NCI-H82 treated with DMSO at 0.1 percent for 48 hours (cell line): ENCODE measurements at regions not wholly inside any gene's neighbourhood (a gene's known extent, or its start where the extent isn't known, plus 50 kb on each side); places are given as distances from the start of the nearest gene placed in this dataset.

Source experiments
- DNase-seq: peaks from one replicate; lab custom pipeline; 2025; ENCODE audit not compliant: unreplicated experiment; lab: John Stamatoyannopoulos, UW

DNA sequence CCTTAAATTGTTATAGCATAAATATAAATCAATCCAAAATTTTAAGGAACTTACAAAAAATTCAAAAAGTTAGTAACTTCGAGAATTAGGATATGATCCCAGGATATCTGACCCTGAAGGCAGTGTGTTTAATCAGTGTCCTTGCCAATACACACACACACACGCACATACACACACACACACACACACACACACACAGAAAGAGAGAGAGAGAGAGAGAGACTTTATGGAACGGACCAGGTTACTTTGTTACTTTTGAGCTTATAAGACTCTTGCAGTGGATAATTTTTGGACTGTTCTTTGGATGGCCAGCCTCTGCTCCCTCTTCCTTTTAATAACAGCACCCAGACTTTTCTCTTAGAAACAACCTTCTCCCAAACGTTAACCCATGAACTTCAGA is 322.9 kb downstream of the NFIB start:
- DNase-seq, result no peak

DNA sequence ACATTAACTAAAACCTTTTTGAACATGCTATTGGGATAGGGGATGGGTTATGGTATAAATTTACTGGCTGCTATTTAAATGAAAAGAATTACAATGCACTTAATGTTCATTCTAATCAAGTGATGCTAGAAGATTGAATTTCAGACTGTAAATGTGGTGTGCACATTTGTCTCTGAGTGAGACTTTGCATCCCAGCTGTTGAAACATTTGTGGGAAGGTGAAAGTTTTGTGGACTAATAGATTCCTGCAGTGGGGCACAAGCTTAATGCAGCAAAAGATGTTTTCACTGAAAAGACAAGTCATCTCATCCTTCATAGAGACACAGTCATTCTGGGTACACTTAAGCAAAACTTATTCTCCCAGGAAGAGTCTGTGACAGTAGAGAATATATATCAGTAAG is 323.6 kb downstream of the NFIB start:
- no peak for DNase-seq

DNA sequence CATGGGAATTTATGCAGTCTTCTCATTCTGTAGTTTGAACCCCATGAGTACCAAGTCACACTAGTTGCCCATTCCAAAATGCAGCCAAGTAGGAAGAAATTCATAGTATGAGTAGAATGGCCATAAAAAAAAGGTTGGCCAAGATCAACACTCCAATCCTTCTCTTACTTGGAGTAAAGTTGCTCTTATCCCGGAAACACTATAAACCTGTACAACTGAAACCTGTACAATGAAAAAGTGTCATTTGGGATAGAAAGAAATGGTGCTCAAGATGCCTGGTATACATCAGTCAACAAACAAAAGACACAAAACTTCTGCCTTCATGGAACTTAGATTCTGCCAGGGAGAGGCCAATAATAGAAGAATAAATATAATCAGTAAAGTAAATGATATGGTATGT is 325.0 kb downstream of the NFIB start:
- no peak for DNase-seq

DNA sequence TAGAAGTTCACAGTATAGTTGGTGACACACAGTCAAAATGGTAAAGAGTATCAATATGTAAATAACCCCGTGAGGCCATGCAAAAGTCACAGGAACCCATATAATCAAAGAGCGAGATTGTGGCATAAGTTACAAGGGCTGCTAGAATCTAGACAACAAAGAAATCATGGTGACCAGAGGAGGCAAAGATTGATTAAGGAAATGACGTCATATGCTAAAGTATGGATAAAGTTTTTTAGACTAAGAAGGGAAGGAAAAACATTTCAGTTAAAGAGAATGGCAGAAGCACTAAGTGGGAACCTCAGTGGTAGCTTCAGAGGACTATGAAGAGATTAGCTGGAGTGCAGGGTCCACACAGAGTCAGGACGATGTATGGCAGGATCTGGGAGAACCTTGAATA is 330.3 kb downstream of the NFIB start:
- DNase-seq, result no peak

DNA sequence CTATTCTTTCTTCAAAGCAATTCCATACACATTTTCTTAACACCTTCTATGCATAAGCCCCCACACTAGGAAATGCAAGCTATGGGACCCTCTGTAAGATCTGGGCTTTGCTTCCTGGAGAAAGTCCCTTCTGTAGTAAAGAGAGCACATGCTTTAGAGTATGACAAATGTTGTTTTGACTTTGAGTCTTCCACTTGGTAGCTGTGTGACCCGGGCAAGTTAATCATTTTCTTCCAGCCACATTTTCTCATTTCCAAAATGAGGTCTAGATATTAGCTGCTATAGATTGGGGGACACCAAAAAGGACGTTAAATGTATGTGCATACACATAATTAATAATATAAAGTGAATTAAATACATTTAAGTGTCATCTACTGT is 334.0 kb downstream of the NFIB start:
- no peak for DNase-seq

DNA sequence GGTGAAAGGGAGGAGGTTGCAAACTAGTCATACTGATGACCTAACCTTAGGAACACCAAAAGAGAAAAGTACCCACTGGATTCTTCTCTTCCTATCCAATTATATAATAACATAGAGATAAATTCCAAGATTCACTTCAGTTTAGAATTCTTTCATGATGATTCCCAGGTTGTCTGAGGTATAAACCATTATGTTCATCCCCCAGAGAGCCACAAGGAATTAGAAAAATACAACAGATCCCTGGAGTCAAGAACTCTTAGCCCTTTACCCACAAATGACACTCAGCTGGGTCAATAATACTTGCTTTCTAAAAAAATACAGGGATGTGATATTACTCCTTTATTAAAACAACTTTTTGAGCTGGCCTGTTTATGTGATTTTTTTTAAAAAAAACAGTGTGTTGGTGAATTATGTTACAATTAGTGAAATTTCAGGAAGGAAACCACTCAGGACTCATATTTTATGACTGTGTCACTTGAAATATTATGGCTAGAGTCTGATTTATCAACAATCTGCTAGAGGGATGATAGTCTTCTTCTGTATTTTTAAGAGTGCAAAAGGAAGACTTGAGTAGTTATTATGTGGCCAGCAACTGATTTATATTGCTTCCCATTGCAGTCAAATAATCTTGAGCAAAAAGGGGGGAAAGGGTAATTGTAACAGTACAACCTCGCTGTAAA is 338.2 kb downstream of the NFIB start:
- no peak for DNase-seq

DNA sequence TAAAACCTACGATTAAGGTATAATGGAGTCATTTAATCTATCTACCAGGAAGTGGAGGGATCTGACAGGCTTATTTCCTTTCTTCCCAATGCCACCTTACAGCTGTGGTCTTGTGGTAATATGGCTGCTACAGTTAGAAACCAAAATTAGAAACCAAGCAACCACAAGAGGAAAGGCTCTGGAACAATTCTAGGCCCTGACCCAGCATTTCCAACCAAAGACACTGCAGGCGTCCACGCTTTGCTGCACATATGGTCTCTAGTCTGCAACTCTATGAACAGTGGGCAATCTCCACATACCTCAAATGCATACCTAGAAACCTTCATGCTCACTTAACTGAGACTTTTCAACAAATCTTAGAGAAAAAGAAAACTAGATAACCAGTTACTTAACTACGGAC is 339.1 kb downstream of the NFIB start:
- DNase-seq, result no peak

DNA sequence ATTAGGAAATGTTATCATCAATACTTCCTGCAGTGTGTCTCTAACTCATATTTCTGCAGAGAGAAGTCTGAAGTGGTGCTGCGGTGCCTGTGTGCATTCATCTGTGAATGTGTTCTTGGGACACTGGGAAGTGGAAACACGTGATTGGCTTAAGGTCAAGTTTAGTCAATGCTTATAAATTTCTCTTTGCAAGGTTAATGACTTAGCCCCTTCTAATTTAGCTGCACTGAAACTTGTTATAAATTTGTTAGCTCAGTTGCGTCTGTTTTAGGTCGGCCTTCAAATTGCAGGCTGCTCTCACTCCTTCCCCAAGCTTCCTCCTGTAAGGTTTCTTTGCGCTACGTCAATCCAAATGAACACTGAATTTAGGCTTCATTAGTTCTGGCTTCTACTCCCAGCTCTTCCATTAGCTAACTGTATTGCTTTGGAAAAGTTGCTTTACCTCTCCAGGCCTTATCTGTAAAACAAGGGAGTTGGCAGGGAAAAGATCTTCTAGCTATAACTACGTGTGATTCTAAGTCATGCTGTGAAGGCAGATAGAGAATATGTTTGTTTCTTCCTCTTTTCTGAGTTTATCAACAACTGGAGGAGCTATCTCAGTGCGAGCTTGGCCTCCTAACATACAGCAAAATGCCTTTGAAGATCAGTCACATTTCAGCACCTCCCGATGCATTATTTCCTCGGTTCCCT is 341.8 kb downstream of the NFIB start:
- DNase-seq, result no peak

DNA sequence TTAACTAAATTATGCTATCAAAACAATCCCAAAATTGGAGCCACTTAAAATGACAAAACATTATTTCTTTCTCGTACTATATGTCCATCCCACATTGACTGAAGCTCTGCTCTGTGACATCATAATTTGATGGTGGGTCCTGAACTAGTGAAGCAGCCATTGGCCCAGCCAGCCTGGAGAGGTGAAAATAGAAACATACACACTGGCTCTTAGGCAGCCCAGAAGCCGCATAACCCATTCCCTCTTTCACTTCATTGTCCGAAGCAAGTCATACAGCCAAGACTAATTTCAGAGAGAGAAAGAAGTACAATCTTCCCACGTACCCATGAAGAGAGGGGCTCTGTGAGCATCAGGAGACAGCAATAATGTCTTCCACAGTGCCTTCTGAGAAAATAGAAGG is 342.5 kb downstream of the NFIB start:
- no peak for DNase-seq

DNA sequence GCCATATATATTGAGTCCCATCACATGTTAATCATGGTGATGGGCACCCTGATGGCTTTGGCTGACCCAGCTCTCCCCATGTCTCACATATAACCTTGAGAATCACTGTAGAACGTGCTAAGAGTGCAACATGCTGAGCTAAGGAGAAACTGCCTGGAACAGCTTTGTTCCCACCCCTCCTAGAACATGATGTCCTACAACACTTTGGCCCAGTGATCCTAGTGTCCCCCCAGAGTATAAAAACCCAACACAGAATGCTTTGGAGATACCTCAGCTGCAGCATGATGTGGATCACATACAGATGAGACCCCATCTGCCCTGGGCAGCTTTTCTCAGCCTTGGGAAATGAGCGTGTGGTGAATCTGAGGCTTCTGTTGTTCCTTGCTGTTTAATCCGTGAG is 343.5 kb downstream of the NFIB start:
- DNase-seq, result no peak

DNA sequence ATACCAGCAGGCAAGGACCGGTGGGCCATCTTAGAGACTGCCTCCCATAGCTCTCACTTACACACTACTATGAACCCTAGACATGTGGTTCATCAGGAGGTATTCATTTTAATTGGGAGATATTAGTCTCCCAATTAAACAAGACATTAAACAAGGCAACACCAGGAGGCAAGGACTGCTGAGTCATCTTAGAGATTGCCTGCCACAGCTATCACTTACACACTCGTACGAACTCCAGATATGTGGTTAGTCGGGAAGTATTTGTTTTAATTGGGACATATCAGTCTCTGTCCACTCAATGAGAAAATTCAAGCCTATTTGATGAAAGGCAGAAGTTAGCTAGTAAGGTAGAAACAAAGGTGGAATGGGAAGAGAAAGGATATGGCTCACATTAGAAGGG is 343.9 kb downstream of the NFIB start:
- DNase-seq, result no peak

DNA sequence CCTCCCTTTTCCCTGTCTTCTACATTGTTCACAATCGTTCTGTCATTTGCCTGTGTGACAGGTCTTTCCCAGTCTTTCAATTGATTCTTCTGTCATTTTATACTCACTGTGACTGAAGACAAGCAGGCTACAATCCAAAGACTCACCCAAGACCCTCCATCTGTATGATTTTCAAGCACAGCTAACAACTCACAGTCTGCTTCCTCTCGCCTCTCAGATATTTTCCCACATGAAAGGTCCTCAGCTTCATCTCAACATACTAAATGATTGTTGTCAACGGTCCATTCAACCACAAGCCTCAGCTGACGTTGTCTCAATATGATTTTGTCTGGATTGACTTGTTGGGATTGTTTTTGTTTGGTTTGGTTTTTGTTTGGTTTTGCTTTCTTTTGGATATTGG is 346.5 kb downstream of the NFIB start:
- no peak for DNase-seq

DNA sequence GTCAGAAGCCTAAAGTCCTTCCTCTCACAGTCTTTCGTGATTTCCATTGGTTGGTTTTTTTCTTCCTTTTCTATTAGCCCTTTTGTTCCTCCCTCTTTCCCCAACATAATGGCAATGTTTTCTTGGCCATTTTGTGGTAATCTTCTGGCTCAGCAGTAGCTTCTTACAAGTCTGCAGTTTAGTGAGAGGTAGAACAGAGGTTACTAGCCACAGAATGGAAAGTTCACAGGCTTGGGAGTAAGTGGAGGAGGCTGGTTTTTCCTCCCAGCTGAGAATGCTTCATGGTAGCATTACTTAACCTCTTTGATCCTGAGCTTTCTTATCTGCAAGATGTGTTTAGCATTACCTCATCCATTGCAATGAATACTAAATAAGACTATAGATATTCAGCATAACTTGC is 346.9 kb downstream of the NFIB start:
- DNase-seq, result no peak

DNA sequence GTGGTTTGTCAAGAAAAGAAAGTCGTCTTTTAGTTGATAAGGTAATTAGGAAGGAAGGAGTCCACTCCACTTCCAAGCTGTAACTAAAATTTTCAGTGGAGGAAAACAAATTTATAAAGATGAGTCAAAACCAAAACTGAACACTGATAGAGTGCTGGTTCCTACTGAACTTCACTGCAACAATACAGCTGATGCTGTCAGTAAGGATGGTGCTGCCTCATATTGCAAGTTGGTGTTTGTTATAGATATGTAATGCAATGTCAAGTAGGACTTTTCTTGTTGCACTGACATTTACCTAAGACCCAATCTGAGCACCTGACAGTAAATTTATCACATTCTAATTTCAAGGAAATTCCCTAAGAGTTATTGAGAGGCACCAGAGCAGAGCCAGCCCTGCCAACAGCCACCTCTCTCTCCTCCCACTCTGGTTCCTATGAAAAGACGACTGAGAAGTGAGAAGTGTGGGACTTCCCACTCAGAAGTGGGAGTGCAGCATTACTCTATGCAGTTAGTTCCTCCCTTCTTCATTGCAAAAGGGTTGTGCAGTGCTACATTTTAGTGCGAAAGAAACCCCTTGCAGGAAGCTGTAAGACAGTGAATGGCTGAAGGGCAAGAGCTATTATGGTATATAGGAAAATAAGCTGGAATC is 350.8 kb downstream of the NFIB start:
- DNase-seq, result no peak

DNA sequence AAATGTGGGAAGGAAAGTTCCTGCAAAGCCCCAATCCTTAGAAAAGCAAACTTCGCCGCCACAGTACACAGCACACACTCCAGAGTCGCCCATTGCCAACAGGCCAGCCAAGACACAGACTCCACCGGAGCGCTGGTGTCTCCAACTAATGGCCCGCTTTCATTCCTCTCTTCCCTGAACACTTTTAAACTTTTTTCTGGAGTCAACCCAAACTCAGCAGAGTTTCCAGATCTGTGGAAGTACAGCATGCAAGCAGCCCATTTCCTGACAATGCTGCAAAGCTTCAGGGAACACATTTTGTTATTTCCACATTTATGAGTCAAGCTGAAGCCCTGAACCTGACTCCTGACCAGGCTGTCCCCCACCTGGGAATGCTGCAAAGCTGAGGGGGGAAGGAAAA is 351.9 kb downstream of the NFIB start:
- DNase-seq, result no peak

DNA sequence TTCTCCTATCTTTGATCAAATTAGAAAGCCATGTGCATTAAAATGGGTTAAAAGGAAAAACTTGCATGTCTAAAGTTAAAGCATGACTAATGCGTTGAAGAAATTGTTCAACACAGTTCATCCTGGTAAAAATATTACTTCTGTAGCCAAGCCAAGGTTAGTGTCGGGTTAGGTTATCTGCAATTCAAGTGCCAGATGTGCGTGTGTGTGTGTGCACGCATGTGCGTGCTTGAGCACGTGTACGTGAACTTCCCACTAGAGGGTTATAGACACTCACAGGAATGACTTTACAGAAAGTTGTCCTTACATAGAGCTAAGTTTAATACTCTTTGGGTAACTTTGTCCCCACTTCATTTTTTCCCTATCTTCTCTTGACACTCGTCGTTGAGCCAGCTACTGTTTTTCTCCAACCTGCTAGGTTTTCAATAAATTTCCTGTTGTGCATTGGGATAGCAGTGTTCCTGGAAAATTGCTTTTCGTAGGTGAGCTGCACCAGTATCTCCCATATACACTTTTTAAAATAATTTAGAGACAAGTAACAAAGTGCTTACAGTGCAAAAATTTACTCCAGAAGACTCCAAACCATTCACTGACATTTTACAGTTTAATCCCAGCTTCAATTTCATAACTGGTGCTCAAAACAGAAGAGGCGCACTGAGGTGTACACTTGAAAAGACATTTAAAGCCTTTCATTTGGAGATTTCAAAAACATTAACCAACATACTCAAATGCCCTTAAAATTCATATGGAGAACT is 353.8 kb downstream of the NFIB start:
- DNase-seq, result no peak

DNA sequence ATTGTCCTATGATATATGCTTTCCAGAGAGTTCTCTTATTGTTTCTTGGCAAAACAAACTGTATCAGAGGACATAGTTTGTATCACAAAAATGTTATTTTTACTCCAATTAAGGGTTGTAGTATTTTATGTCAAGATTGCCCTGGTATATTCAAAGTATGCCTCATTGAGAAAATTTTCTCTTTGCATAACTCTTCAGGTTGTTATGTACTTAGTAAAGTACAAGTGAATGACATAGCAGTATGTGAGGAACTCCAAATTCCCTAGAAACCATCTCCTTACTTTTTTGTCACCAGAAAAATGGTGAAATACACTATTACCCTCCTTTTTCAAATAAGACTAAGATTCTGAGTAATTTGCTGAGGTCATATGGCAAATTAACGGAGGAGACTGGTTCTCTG is 355.3 kb downstream of the NFIB start:
- DNase-seq, result no peak

DNA sequence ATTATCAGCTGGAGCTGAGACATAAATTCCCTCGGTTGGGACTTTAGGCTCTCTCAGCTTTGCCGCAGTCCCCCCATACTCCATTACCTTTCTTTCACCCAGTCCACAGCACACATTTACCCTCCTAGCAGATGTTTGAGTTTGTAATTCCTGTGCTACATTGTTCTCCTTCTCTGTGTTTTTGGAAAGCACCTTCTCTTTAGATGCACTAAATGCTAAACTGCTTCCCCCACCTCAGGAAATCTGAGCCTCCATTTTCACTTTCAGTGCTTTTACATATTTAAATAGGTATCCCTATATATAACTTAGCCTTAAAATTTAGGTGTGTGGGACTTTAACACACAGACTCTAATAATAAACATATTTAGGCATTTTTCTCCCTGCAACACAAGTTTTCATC is 356.9 kb downstream of the NFIB start:
- DNase-seq, result no peak

DNA sequence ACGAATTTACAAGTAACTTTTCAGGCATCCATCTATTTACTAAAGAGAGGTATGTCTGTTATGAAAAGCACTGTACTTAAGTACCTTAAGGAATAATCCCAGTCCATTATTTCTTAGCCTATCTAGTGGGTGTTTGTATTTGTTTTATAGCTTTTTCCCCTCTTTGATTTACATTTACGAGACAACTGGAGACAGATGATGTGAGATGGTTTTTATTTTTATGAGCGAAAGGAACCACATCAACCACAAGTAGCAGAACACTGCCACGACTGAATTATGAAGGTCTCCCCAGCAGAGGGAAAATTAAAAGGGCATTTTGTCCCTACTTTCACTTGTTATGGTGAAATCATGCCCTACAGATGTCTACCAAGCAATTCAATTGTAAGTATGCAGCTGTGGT is 357.8 kb downstream of the NFIB start:
- no peak for DNase-seq

DNA sequence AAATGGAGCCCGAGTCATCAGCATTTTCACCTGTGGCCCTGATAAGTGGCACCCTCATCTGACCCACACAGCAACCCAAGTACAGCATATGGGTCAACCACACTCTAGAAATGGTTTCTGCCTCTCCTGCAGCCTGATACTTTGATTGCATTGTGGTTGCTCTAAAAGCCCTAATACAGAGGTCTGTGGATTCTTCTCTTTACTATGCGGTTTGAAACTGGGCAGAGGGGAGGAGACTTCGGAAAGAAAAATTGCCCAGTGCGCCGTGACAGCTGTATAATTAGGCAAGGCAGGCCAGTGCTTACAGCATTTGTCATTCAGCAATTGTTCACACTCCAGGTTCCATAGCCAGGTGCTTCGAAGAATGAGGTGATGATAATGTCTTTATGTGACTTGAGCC is 361.0 kb downstream of the NFIB start:
- DNase-seq, result no peak

DNA sequence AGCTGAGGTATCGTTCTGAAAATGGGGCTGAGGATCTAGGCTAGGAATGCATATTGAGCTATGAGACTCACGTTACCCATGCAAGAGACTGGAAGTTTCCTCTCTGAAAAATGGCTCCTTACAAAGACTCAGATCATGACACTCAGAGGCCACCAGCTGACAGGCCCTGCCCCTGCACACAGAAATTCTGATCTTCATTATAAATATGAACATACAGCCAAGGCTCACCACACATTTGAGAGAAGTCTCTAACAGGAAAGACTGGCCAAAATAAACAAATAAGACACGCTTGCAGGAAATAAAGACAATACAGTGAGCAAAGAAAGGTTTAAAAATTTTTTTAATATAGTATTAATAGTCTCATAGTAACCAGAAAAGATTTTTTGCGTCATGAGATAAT is 365.9 kb downstream of the NFIB start:
- no peak for DNase-seq

DNA sequence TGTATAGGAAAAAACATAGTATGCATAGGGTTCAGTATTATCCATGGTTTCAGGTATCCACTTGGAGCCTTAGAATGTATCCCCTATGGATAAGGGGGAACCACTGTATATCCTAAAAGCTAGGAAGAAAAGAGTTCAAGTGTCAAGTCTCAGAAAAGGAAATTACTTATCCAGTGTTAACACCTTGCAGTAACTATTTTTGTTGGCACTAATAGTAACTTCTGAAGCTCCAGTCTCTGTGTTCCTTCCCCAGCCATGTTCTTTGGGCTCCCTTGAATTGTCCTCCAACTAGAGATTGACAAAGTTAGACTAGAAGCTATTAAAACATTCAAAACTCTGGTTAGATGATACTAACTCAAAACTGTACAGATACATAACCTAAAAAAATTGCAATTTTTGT is 370.8 kb downstream of the NFIB start:
- DNase-seq, result no peak
